Tibial nerve (tissue), 4 donors: ENCODE measurements at regions not wholly inside any gene's neighbourhood (a gene's known extent, or its start where the extent isn't known, plus 50 kb on each side); places are given as distances from the start of the nearest gene placed in this dataset.
A peak's percentile ranks its signal among the peaks of the same experiment; 100 is the strongest.

Experiments used
- CTCF ChIP-seq, 5 experiments: fragments of 200-600 bp in 3 of 5; fragments of 450-650 bp in 2 of 5; sonication (generic) in 3 of 5; IDR thresholded peaks; one replicate each; pipeline ENCODE4 v1.5.1; 2016 to 2019; ENCODE audit warnings: antibody characterized with exemption in 5 of 5, mild to moderate bottlenecking in 3 of 5, moderate library complexity in 2 of 5
- EP300 ChIP-seq, 2 donors: sonication (generic); formaldehyde crosslinking; IDR thresholded peaks; one replicate each; pipeline ENCODE4 v1.6.1; 2017; ENCODE audit warnings: antibody characterized with exemption in 2 of 2, mild to moderate bottlenecking in 1 of 2
- POLR2A ChIP-seq, 2 donors: fragments of 450-650 bp; IDR thresholded peaks; one replicate each; pipeline ENCODE4 v1.6.1; 2017; ENCODE audit warnings: antibody characterized with exemption in 2 of 2, mild to moderate bottlenecking in 2 of 2, moderate library complexity in 2 of 2

- TF ChIP-seq CTCF (IDR thresholded peaks at IDR 0.05) (no peak), POLR2A (IDR thresholded peaks at IDR 0.05) (no peak), EP300 (IDR thresholded peaks at IDR 0.05) (peak in 1 of 2 donors; percentile 34)
These were observed 222.5 kb downstream of the MN1 start for GRCh38 chr22:27578937-27579617.
